Suprapubic skin (tissue), 4 donors: ENCODE measurements at regions not wholly inside any gene's neighbourhood (a gene's known extent, or its start where the extent isn't known, plus 50 kb on each side); places are given as distances from the start of the nearest gene placed in this dataset.

Experiments used
- DNase-seq, 2 donors: peaks; one replicate each; pipeline ENCODE4 v3.0.0-alpha.2; 2019; ENCODE audit warnings: low spot score in 2 of 2
- H3K27ac ChIP-seq: fragments of 200-600 bp; sonication (generic); one replicate; pipeline ENCODE4 v1.5.1; 2019
- H3K27me3 ChIP-seq: fragments of 200-600 bp; sonication (generic); one replicate; pipeline ENCODE4 v1.5.1; 2019
- H3K36me3 ChIP-seq: fragments of 200-600 bp; sonication (generic); one replicate; pipeline ENCODE4 v1.5.1; 2019
- H3K4me1 ChIP-seq: fragments of 200-600 bp; sonication (generic); one replicate; pipeline ENCODE4 v1.5.1; 2019
- H3K4me3 ChIP-seq: fragments of 200-600 bp; sonication (generic); one replicate; pipeline ENCODE4 v1.5.1; 2019; ENCODE audit warnings: mild to moderate bottlenecking
- H3K9me3 ChIP-seq: fragments of 200-600 bp; sonication (generic); one replicate; pipeline ENCODE4 v1.5.1; 2019
- CTCF ChIP-seq, 2 donors: fragments of 200-600 bp in 1 of 2; fragments of 450-650 bp in 1 of 2; sonication (generic) in 1 of 2; IDR thresholded peaks; one replicate each; pipeline ENCODE4 v1.5.1; 2016 to 2019; ENCODE audit warnings: antibody characterized with exemption in 2 of 2, mild to moderate bottlenecking in 1 of 2, moderate library complexity in 1 of 2
- EP300 ChIP-seq: sonication (generic); formaldehyde crosslinking; IDR thresholded peaks from one replicate; pipeline ENCODE4 v1.6.1; 2017; ENCODE audit warnings: antibody characterized with exemption
- POLR2A ChIP-seq, 2 donors: fragments of 450-650 bp; IDR thresholded peaks; one replicate each; pipeline ENCODE4 v1.6.1; 2017; ENCODE audit warnings: antibody characterized with exemption in 2 of 2, mild to moderate bottlenecking in 2 of 2, moderate library complexity in 2 of 2
- POLR2AphosphoS5 ChIP-seq, 3 donors: sonication (generic); formaldehyde crosslinking; IDR thresholded peaks; one replicate each; pipeline ENCODE4 v1.6.1; 2017; ENCODE audit warnings: antibody characterized with exemption in 3 of 3
- WGBS: methylation state at CpG from one replicate; pipeline ENCODE4 v1.1.5; 2018; 5-methylcytosine and 5-hydroxymethylcytosine counted together

GRCh38 chr20:59431014-59431413 is 130.6 kb downstream of the EDN3 start:
- Histone ChIP-seq H3K27ac (no peak overlapping the region), H3K4me1 (peaks cover 12% of the 10 kb centered on the region), H3K36me3 (no peaks in the 10 kb centered on the region), H3K9me3 (no peaks in the 10 kb centered on the region), H3K4me3 (no peak overlapping the region), H3K27me3 (peaks cover 8% of the 10 kb centered on the region)
- TF ChIP-seq CTCF (IDR thresholded peaks at IDR 0.05) = no peak
- DNase-seq = no peak
- WGBS = 42% methylated on average over 2 of the region's 2 CpGs

- H3K9me3 ChIP-seq = no peaks in the 10 kb centered on the region
- H3K27ac ChIP-seq = no peak overlapping the region
- no peak for DNase-seq
- no peaks in the 10 kb centered on the region for H3K4me1 ChIP-seq
- 75% methylated on average over 2 of the region's 2 CpGs for WGBS
- no peaks in the 10 kb centered on the region for H3K36me3 ChIP-seq
- H3K4me3 ChIP-seq = no peak overlapping the region
- TF ChIP-seq POLR2AphosphoS5 (IDR thresholded peaks at IDR 0.05) (no peak), CTCF (IDR thresholded peaks at IDR 0.05) (no peak), EP300 (no peak), POLR2A (IDR thresholded peaks at IDR 0.05) (no peak)
- H3K27me3 ChIP-seq = peaks cover 14% of the 10 kb centered on the region
These were observed 134.5 kb downstream of the EDN3 start for GRCh38 chr20:59434960-59435359.

GRCh38 chr20:59435518-59435917 is 135.1 kb downstream of the EDN3 start:
- H3K27me3 ChIP-seq = peaks cover 15% of the 10 kb centered on the region
- H3K27ac ChIP-seq = no peak overlapping the region
- H3K4me3 ChIP-seq = no peak overlapping the region
- H3K4me1 ChIP-seq = no peaks in the 10 kb centered on the region
- DNase-seq = no peak
- no peak for TF ChIP-seq POLR2A (IDR thresholded peaks at IDR 0.05)
- no peak for TF ChIP-seq EP300
- no peak for TF ChIP-seq POLR2AphosphoS5 (IDR thresholded peaks at IDR 0.05)
- no peak for TF ChIP-seq CTCF (IDR thresholded peaks at IDR 0.05)
- no peaks in the 10 kb centered on the region for H3K9me3 ChIP-seq
- no peaks in the 10 kb centered on the region for H3K36me3 ChIP-seq
- 88% methylated on average over 8 of the region's 8 CpGs for WGBS

GRCh38 chr20:59437601-59438031 is 137.2 kb downstream of the EDN3 start:
- Histone ChIP-seq H3K4me1 (no peaks in the 10 kb centered on the region), H3K27ac (no peak overlapping the region), H3K9me3 (no peaks in the 10 kb centered on the region), H3K27me3 (peaks cover 26% of the 10 kb centered on the region), H3K36me3 (no peaks in the 10 kb centered on the region), H3K4me3 (no peak overlapping the region)
- WGBS = 83% methylated on average over 13 of the region's 13 CpGs
- no peak for DNase-seq
- no peak for TF ChIP-seq POLR2AphosphoS5 (IDR thresholded peaks at IDR 0.05)

- TF ChIP-seq POLR2AphosphoS5 (IDR thresholded peaks at IDR 0.05) (no peak), EP300 (no peak), CTCF (IDR thresholded peaks at IDR 0.05) (no peak), POLR2A (IDR thresholded peaks at IDR 0.05) (no peak)
- WGBS = 80% methylated on average over 4 of the region's 4 CpGs
- H3K27me3 ChIP-seq = peaks cover 30% of the 10 kb centered on the region
These were observed 137.8 kb downstream of the EDN3 start for GRCh38 chr20:59438201-59438600.

GRCh38 chr20:59439243-59439642 is 138.8 kb downstream of the EDN3 start:
- no peak overlapping the region for H3K27ac ChIP-seq
- 89% methylated on average over 6 of the region's 7 CpGs for WGBS
- TF ChIP-seq CTCF (IDR thresholded peaks at IDR 0.05) (no peak), POLR2AphosphoS5 (IDR thresholded peaks at IDR 0.05) (no peak), POLR2A (IDR thresholded peaks at IDR 0.05) (no peak), EP300 (no peak)
- H3K4me1 ChIP-seq = no peaks in the 10 kb centered on the region
- peak in 1 of 2 donors; percentile 17 for DNase-seq
- H3K27me3 ChIP-seq = peaks cover 32% of the 10 kb centered on the region
- no peaks in the 10 kb centered on the region for H3K36me3 ChIP-seq
- H3K4me3 ChIP-seq = no peak overlapping the region
- no peaks in the 10 kb centered on the region for H3K9me3 ChIP-seq

More at GRCh38 chr20:59438201-59438600, 137.8 kb downstream of the EDN3 start:
- no peak for DNase-seq
- no peak overlapping the region for H3K4me3 ChIP-seq
- H3K27ac ChIP-seq = no peak overlapping the region
- H3K4me1 ChIP-seq = no peaks in the 10 kb centered on the region
- no peaks in the 10 kb centered on the region for H3K36me3 ChIP-seq
- H3K9me3 ChIP-seq = no peaks in the 10 kb centered on the region
